Pancreas (tissue), 10 donors: ENCODE measurements at regions not wholly inside any gene's neighbourhood (a gene's known extent, or its start where the extent isn't known, plus 50 kb on each side); places are given as distances from the start of the nearest gene placed in this dataset.

ENCODE experiments used
- ATAC-seq, 4 donors: fragments of 200-7000 bp; cut with Tn5 transposase; one replicate each; pipeline versions ENCODE4 v1.8.0 to v1.9.1; 2020; ENCODE audit warnings: mild to moderate bottlenecking in 4 of 4, moderate library complexity in 4 of 4
- DNase-seq, 6 donors: peaks; one replicate each; pipeline ENCODE4 v3.0.0-alpha.2; 2020
- FAIRE-seq: peaks from 2 replicates; lab custom pipeline; 2012; peaks lifted over from hg19 to GRCh38; lab: Jason Lieb, UNC
- H3K27ac ChIP-seq, 4 donors: fragments of 200-600 bp; sonication (generic); 1 replicate in 3 of 4; 2 replicates in 1 of 4; pipeline versions ENCODE4 v1.5.0 to v1.8.0; 2020
- H3K27me3 ChIP-seq, 4 donors: fragments of 200-600 bp; one replicate each; pipeline ENCODE4 v1.8.0; 2021
- H3K36me3 ChIP-seq, 3 donors: fragments of 200-600 bp; sonication (generic) in 1 of 3; one replicate each; pipeline versions ENCODE4 v1.5.0 to v1.8.0; 2020 to 2021
- H3K4me1 ChIP-seq, 3 donors: fragments of 200-600 bp; one replicate each; pipeline ENCODE4 v1.8.0; 2021
- H3K4me3 ChIP-seq, 4 donors: fragments of 200-600 bp; sonication (generic) in 2 of 4; one replicate each; pipeline versions ENCODE4 v1.5.0 to v1.8.0; 2020 to 2021
- H3K9me3 ChIP-seq, 4 donors: fragments of 200-600 bp; one replicate each; pipeline ENCODE4 v1.8.0; 2021
- CTCF ChIP-seq, 4 donors: fragments of 200-600 bp; sonication (generic) in 3 of 4; IDR thresholded peaks; one replicate each; pipeline versions ENCODE4 v1.5.0 to v1.8.0; 2021; ENCODE audit warnings: antibody characterized with exemption in 4 of 4
- WGBS, 2 donors: extraction: QIAGEN DNeasy Blood & Tissue Kit; methylation state at CpG; one replicate each; pipeline ENCODE4 v1.1.7; 2013; 5-methylcytosine and 5-hydroxymethylcytosine counted together
- intact Hi-C, 3 donors: fragments of 100-400 bp; cut with DNase I; formaldehyde crosslinking; loops; one replicate each; pipeline versions ENCODE4 v1.11.1 to v1.14.2; 2022
- donor health status: healthy with polysubstance abuse.
- donor health status: DM: no; HTN: no; CAD: no; lungs with moderate emphysema.
- donor health status: DM: no; HTN: no; CAD: no.
- donor health status: control.
- donor health status: control.
- donor health status: Bipolar disorder and iron deficiency.
- donor health status: DM: yes; HTN: yes; CAD: no.
- donor health status: DM: no; HTN: no; CAD: no.
- donor health status: DM: no; HTN: no; CAD: no.
- donor health status: DM: yes; HTN: yes; CAD: no.

- H3K4me1 ChIP-seq, result no peaks in the 10 kb centered on the region
- no peaks in the 10 kb centered on the region for H3K27me3 ChIP-seq
- H3K27ac ChIP-seq, result no peak overlapping the region
- no peaks in the 10 kb centered on the region for H3K9me3 ChIP-seq
- H3K36me3 ChIP-seq, result no peaks in the 10 kb centered on the region
- H3K4me3 ChIP-seq, result no peak overlapping the region
- WGBS, 2 donors, result 43 to 90% methylated on average over 2 of the region's 2 CpGs
- intact Hi-C loops, result no loop called here
- no peak for ATAC-seq
- no peak for DNase-seq
- no peak for FAIRE-seq
- no peak for TF ChIP-seq CTCF (IDR thresholded peaks at IDR 0.05)
Observed at GRCh38 chr5:125756456-125756855, 666.8 kb upstream of the GRAMD2B start.

DNA sequence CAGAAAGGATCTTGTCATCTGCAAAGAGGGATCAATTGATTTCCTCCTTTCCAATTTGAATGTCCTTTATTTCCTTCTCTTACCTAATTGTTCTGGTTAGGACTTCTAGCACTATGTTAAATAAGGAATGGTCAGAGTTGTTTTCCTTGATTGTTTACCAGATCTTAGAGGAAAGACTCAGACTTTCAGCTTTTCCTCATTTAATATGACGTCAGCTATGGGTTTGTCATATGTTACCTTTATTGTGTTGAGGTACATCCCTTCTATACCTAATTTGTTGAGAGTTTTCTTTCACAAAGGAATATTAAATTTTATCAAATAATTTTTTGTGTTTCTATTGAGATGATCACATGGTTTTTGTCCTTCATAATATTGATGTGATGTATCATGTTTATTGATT, 656.5 kb upstream of the GRAMD2B start:
- Histone ChIP-seq H3K36me3 (no peaks in the 10 kb centered on the region), H3K27me3 (no peaks in the 10 kb centered on the region), H3K27ac (no peak overlapping the region), H3K4me1 (no peaks in the 10 kb centered on the region), H3K9me3 (no peaks in the 10 kb centered on the region), H3K4me3 (no peak overlapping the region)
- no peak for DNase-seq
- no peak for TF ChIP-seq CTCF (IDR thresholded peaks at IDR 0.05)
- ATAC-seq, result no peak
- no peak for FAIRE-seq
- WGBS, 2 donors, result 80 to 84% methylated on average over 1 of the region's 1 CpG
- intact Hi-C loops, result no loop called here

- no peak for DNase-seq
- 98 to 100% methylated on average over 1 of the region's 1 CpG for WGBS, 2 donors
- FAIRE-seq, result no peak
- intact Hi-C loops, result no loop called here
- no peak for ATAC-seq
- no peaks in the 10 kb centered on the region for H3K4me1 ChIP-seq
- no peaks in the 10 kb centered on the region for H3K36me3 ChIP-seq
- no peak overlapping the region for H3K27ac ChIP-seq
- H3K4me3 ChIP-seq, result no peak overlapping the region
- no peak for TF ChIP-seq CTCF (IDR thresholded peaks at IDR 0.05)
- no peaks in the 10 kb centered on the region for H3K9me3 ChIP-seq
- no peaks in the 10 kb centered on the region for H3K27me3 ChIP-seq
Observed at GRCh38 chr5:125775896-125776295, 647.3 kb upstream of the GRAMD2B start.

DNA sequence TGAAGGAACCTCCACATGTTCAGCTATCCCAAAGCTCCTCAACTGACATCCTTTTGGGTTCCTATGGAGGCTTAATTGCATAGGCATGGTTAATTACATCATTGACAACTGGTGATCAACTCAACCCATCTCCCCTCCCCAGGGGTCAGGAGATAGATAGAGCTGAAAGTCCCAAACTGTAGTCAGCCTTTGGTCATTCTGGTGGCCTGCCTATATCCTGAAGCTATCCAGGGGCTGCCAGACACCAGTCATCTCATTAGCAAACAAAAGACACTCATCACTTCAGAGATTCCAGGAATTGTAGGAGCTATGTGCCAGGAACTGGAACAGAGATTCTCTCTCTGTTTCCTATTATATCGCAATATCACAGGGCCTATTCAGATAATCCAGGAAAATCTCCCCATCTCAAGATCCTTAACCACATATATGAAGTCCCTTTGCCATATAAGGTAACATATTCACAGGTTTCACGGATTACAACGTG, 646.5 kb upstream of the GRAMD2B start:
- Histone ChIP-seq H3K27ac (no peak overlapping the region), H3K9me3 (no peaks in the 10 kb centered on the region), H3K27me3 (no peaks in the 10 kb centered on the region), H3K4me1 (no peaks in the 10 kb centered on the region), H3K4me3 (no peak overlapping the region), H3K36me3 (no peaks in the 10 kb centered on the region)
- intact Hi-C loops, result no loop called here
- no peak for ATAC-seq
- WGBS, 2 donors, result 94 to 98% methylated on average over 3 of the region's 3 CpGs
- TF ChIP-seq CTCF (IDR thresholded peaks at IDR 0.05), result no peak
- FAIRE-seq, result no peak
- DNase-seq, result no peak

DNA sequence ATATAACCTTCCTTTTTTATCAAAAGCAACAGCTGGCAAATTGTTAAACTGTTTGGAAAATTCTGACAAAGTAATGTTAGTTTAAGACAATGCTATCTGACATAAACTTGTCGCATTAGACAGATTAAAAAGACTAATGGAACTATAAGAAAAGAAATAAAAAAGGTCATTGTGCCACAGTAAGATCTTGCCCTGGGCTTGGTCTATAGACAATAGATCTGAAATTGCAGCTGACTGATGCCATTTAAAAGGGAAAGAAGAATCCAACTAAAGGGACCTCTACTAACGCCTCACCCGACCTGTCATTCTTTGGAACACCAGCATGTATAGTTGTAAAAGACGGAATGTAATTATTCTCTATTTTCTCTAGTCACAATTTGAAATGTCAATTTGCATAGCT, 644.4 kb upstream of the GRAMD2B start:
- FAIRE-seq (no peak), DNase-seq (no peak), ATAC-seq (no peak)
- Histone ChIP-seq H3K27ac (no peak overlapping the region), H3K4me1 (no peaks in the 10 kb centered on the region), H3K36me3 (no peaks in the 10 kb centered on the region), H3K4me3 (no peak overlapping the region), H3K27me3 (no peaks in the 10 kb centered on the region), H3K9me3 (no peaks in the 10 kb centered on the region)
- intact Hi-C loops, result no loop called here
- WGBS, 2 donors, result 36 to 50% methylated on average over 4 of the region's 4 CpGs
- TF ChIP-seq CTCF (IDR thresholded peaks at IDR 0.05), result no peak
